PFSK-1 (cell line): ENCODE measurements at regions not wholly inside any gene's neighbourhood (a gene's known extent, or its start where the extent isn't known, plus 50 kb on each side); places are given as distances from the start of the nearest gene placed in this dataset.

Experiments used
- POLR2AphosphoS5 ChIP-seq: IDR thresholded peaks from 2 replicates; pipeline ENCODE4 v1.6.1; 2012; ENCODE audit warnings: low read depth, mild to moderate bottlenecking, control low read depth, low read length, moderate library complexity
- REST ChIP-seq, 2 experiments: IDR thresholded peaks; 2 replicates each; pipeline versions ENCODE4 v1.6.1 to v1.8.0; 2011 to 2012; ENCODE audit warnings: low read depth in 2 of 2, low read length in 2 of 2, control low read depth in 1 of 2, inconsistent platforms in 1 of 2, mild to moderate bottlenecking in 1 of 2, moderate library complexity in 1 of 2; ENCODE audit not compliant: insufficient read depth in 1 of 2
- SIN3A ChIP-seq: IDR thresholded peaks from 2 replicates; pipeline ENCODE4 v1.6.1; 2012; ENCODE audit warnings: mild to moderate bottlenecking, low read length, moderate library complexity, borderline replicate concordance; ENCODE audit not compliant: insufficient read depth
- TAF1 ChIP-seq: IDR thresholded peaks from 2 replicates; pipeline ENCODE4 v1.6.1; 2012; ENCODE audit warnings: low read length, control low read depth, borderline replicate concordance; ENCODE audit not compliant: insufficient read depth

- TF ChIP-seq POLR2AphosphoS5 (no peak), SIN3A (no peak), TAF1 (no peak), REST (IDR thresholded peaks at IDR 0.05; ENCODE audit: insufficient read depth in 1 of 2, low read depth in 2 of 2, low read length in 2 of 2) (no peak)
Measured at GRCh38 chr20:48564982-48565539, 262.7 kb downstream of the PREX1 start.
